Mesothelial cell of epicardium (in vitro differentiated cells): ENCODE measurements at regions not wholly inside any gene's neighbourhood (a gene's known extent, or its start where the extent isn't known, plus 50 kb on each side); places are given as distances from the start of the nearest gene placed in this dataset.

ENCODE experiments used
- DNase-seq, 2 experiments: peaks; one replicate each; pipeline ENCODE4 v3.0.0; 2021; ENCODE audit warnings: low spot score in 2 of 2; ENCODE audit not compliant: unreplicated experiment in 2 of 2
- H3K27ac Mint-ChIP-seq: 2 replicates; pipeline ENCODE4 v1.8.0; 2021; ENCODE audit warnings: mixed read lengths
- H3K27me3 Mint-ChIP-seq: 2 replicates; pipeline ENCODE4 v1.8.0; 2021; ENCODE audit warnings: low read depth, mixed read lengths
- H3K36me3 Mint-ChIP-seq: 2 replicates; pipeline ENCODE4 v1.8.0; 2021; ENCODE audit warnings: mixed read lengths
- H3K4me1 Mint-ChIP-seq: 2 replicates; pipeline ENCODE4 v1.8.0; 2021; ENCODE audit warnings: mixed read lengths
- H3K4me3 Mint-ChIP-seq: 2 replicates; pipeline ENCODE4 v1.8.0; 2021; ENCODE audit warnings: mild to moderate bottlenecking, moderate library complexity, mixed read lengths
- H3K9me3 Mint-ChIP-seq: 2 replicates; pipeline ENCODE4 v1.8.0; 2021; ENCODE audit warnings: mixed read lengths
- CTCF ChIP-seq: fragments of 200-600 bp; sonication (generic); IDR thresholded peaks from one replicate; pipeline ENCODE4 v1.5.0; 2021; ENCODE audit warnings: antibody characterized with exemption; ENCODE audit not compliant: unreplicated experiment

GRCh38 chr2:16496426-16497388, 168.9 kb downstream of the CYRIA start:
- no peaks in the 10 kb centered on the region for H3K36me3 Mint-ChIP-seq
- H3K27me3 Mint-ChIP-seq = no peaks in the 10 kb centered on the region
- no peak for DNase-seq
- H3K27ac Mint-ChIP-seq = no peak overlapping the region
- TF ChIP-seq CTCF = no peak
- no peak overlapping the region for H3K4me3 Mint-ChIP-seq
- peaks cover 3% of the 10 kb centered on the region for H3K9me3 Mint-ChIP-seq
- H3K4me1 Mint-ChIP-seq = peaks cover 2% of the 10 kb centered on the region

- Mint-ChIP-seq H3K9me3 (peaks cover 5% of the 10 kb centered on the region), H3K4me1 (peaks cover 4% of the 10 kb centered on the region), H3K27me3 (no peaks in the 10 kb centered on the region), H3K36me3 (no peaks in the 10 kb centered on the region), H3K27ac (no peak overlapping the region), H3K4me3 (no peak overlapping the region)
- no peak for DNase-seq
- no peak for TF ChIP-seq CTCF
Measured at GRCh38 chr2:16495509-16496208, 170.0 kb downstream of the CYRIA start.

GRCh38 chr2:16494836-16495508, 170.7 kb downstream of the CYRIA start:
- no peak overlapping the region for H3K27ac Mint-ChIP-seq
- DNase-seq = no peak
- H3K9me3 Mint-ChIP-seq = peaks cover 5% of the 10 kb centered on the region
- H3K4me1 Mint-ChIP-seq = peaks cover 4% of the 10 kb centered on the region
- H3K36me3 Mint-ChIP-seq = no peaks in the 10 kb centered on the region
- H3K4me3 Mint-ChIP-seq = no peak overlapping the region
- TF ChIP-seq CTCF = no peak
- H3K27me3 Mint-ChIP-seq = no peaks in the 10 kb centered on the region

GRCh38 chr2:16493788-16494187, 171.8 kb downstream of the CYRIA start:
- Mint-ChIP-seq H3K4me3 (no peak overlapping the region), H3K27me3 (no peaks in the 10 kb centered on the region)

GRCh38 chr2:16487686-16488085, 177.9 kb downstream of the CYRIA start:
- Mint-ChIP-seq H3K4me1 (peaks cover 13% of the 10 kb centered on the region), H3K4me3 (no peak overlapping the region), H3K27ac (no peak overlapping the region), H3K9me3 (peaks cover 9% of the 10 kb centered on the region), H3K27me3 (no peaks in the 10 kb centered on the region), H3K36me3 (no peaks in the 10 kb centered on the region)
- no peak for DNase-seq
- TF ChIP-seq CTCF = no peak

More at GRCh38 chr2:16493788-16494187, 171.8 kb downstream of the CYRIA start:
- DNase-seq = no peak
- Mint-ChIP-seq H3K27ac (no peak overlapping the region), H3K4me1 (peaks cover 4% of the 10 kb centered on the region), H3K9me3 (peaks cover 5% of the 10 kb centered on the region), H3K36me3 (no peaks in the 10 kb centered on the region)
- TF ChIP-seq CTCF = no peak
